H54 (cell line): ENCODE measurements at regions not wholly inside any gene's neighbourhood (a gene's known extent, or its start where the extent isn't known, plus 50 kb on each side); places are given as distances from the start of the nearest gene placed in this dataset.

Experiments
- DNase-seq: peaks from one replicate; pipeline ENCODE4 v3.0.0; 2011; ENCODE audit warnings: low spot score, mixed read lengths; ENCODE audit not compliant: insufficient read length
- FAIRE-seq: peaks from 3 replicates; lab custom pipeline; 2011; peaks lifted over from hg19 to GRCh38; lab: Jason Lieb, UNC
- POLR2A ChIP-seq: IDR thresholded peaks from 2 replicates; pipeline ENCODE4 v1.6.1; 2011; ENCODE audit warnings: low read depth, mild to moderate bottlenecking, low read length

- FAIRE-seq, result no peak
- no peak for TF ChIP-seq POLR2A
- DNase-seq, result no peak
These were observed 260.8 kb downstream of the ENGASE start for GRCh38 chr17:79335456-79335855.

GRCh38 chr17:79332011-79332554 is 257.5 kb downstream of the ENGASE start:
- no peak for TF ChIP-seq POLR2A
- FAIRE-seq (no peak), DNase-seq (no peak)

- FAIRE-seq (no peak), DNase-seq (no peak)
- TF ChIP-seq POLR2A, result no peak
These were observed 256.9 kb downstream of the ENGASE start for GRCh38 chr17:79331492-79331891.

DNA sequence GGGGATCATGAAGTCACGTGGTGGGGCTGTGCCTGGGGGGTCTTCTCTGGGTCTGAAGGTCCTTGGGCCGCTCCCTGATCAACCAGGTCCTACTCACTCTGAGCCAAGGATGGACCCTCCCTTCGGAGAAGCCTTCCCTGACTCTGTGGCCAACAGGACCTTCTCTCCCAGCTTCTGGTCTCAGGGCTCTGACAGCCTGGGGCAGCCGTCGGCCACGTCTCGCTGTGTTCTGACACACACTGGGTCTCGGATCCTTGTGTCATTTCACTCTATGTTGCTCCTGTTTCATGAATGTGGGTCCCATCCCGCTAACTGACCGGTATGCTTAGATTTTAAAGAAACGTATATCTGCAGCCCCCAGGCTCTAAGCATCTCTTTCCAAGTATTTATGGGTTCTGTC is 256.1 kb downstream of the ENGASE start:
- DNase-seq, result no peak
- no peak for FAIRE-seq
- TF ChIP-seq POLR2A, result no peak

- DNase-seq, result no peak
- FAIRE-seq, result no peak
- no peak for TF ChIP-seq POLR2A
These were observed 255.6 kb downstream of the ENGASE start for GRCh38 chr17:79330229-79330628.

- no peak for DNase-seq
- no peak for TF ChIP-seq POLR2A
- FAIRE-seq, result no peak
These were observed 252.2 kb downstream of the ENGASE start for GRCh38 chr17:79326814-79327213.

DNA sequence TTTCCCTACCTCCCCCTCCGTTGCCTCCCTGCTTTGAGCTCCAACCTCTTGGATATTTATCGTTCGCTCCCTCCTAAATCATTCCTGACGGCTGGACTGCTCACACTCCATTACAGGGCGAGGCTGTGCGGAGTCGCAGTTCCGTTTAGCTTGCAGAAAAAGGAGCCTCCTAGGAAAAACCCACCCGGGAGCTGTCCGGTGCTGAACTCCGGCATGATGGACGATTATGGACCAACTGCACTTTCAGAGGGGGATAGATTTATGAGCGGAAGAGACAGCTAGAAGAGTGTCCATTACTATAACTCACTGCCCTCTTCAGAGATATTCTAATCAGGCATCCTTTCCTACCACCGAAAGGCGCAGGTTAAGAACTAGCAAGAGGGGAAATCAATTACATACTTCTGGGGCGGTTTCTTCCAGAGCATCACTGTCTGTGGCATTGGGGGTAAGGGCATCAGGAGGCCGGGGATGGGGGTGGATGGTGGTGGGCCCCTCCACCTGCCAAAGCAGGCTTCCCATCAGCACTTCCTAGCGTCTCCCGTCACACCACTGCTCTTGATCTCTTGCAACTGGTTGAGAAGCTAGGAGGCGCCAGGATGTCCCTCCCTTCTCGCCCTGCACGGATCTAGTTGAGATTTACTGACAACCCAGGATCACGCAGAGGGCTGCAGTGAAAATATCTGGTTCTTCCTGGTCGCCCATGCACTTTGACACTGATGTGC is 251.2 kb downstream of the ENGASE start:
- no peak for TF ChIP-seq POLR2A
- FAIRE-seq (no peak), DNase-seq (no peak)

DNA sequence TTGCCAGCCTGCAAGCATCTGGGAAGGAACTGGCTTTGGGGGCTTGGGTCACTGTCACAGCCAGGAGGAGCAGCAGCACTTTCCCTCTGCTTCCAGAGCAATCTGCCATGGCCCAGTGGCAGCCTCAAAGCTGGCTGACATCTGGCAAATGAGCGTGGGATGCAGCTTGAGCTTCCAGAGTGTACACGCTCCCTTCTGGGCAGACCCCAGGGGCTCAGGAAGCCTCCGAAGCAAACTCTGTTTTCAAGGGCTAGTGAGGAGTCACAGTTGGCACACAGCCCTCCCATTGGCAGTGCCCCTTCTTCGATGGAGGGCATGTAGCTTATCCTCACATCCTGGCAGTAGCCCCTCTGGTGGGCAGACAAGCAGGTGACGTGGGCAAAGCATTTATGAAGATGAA is 249.6 kb downstream of the ENGASE start:
- no peak for FAIRE-seq
- no peak for DNase-seq
- no peak for TF ChIP-seq POLR2A

GRCh38 chr17:79323566-79323965 is 248.9 kb downstream of the ENGASE start:
- FAIRE-seq, result no peak

GRCh38 chr17:79322211-79323123 is 247.8 kb downstream of the ENGASE start:
- no peak for TF ChIP-seq POLR2A
- DNase-seq, result no peak
- no peak for FAIRE-seq

More at GRCh38 chr17:79323566-79323965, 248.9 kb downstream of the ENGASE start:
- no peak for TF ChIP-seq POLR2A
- no peak for DNase-seq

- no peak for TF ChIP-seq POLR2A
- DNase-seq (no peak), FAIRE-seq (no peak)
These were observed 245.7 kb downstream of the ENGASE start for GRCh38 chr17:79320331-79320730.

GRCh38 chr17:79317916-79318315 is 243.3 kb downstream of the ENGASE start:
- DNase-seq (no peak), FAIRE-seq (no peak)
- no peak for TF ChIP-seq POLR2A

DNA sequence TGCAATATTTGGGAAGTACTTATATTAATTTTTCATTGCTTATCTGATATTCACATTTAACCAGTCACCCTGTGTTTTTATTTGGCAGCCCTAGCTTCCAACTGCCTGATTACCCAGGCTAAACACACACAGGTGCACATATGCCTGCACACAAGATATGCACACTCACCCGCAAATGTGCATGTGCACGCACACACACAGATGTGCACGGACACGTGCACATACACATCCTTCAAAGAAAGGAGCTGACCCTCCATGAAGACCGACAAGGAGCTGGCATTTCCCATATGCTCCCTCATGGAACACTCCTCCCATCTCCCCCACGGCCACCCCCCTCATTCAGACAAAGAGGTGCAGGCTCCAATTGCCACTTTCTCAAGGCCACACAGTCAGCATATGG is 242.2 kb downstream of the ENGASE start:
- no peak for TF ChIP-seq POLR2A
- no peak for FAIRE-seq
- no peak for DNase-seq

DNA sequence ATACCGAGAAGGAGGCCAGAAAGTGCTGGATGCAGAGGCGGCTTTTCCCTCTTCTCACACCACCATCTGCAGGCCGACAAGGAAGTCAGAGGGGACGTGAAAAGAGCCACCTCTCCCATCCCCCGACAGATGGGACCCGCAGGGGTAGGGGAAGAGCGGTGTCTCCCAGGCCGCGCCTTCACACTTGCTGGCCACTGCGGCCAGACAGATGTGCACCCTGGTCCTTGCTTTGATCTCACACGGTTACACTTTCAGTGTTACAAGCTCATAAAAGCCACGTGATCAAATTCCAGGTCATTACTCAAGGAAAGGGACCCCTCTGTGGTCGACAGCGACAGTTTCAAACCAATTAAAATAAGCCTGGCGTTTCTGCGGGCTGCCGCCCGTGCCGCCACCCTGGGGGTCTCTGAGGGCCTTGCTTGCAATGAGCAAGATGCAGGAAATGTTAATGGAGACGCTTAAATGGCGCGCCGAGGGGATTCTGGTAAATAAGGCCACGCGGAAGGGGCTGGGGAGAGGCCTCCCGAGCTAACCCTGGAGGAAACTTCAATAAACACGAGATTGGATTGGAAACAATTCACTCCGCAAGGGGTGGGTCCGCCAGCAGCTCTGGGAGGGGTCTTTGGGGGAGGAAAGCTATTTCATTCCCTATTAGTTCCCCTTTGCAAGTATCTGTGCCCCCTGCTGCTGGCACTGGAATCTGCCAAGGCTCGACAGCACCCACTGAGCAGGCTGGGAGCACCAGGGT is 240.9 kb downstream of the ENGASE start:
- FAIRE-seq (no peak), DNase-seq (no peak)
- no peak for TF ChIP-seq POLR2A
